ENCODE measurements at regions not wholly inside any gene's neighbourhood (a gene's known extent, or its start where the extent isn't known, plus 50 kb on each side); places are given as distances from the start of the nearest gene placed in this dataset.
"Not testable (repeated sequence)": the region's sequence is repeated elsewhere in the genome, so short reads cannot be mapped to it uniquely, and the experiment has no call there.

- DNase-seq (ENCODE audit: extremely low read depth in 1 of 11, low read depth in 9 of 11, low spot score in 4 of 11): no peak
Observed at GRCh38 chr14:40367717-40368116, 935.5 kb upstream of the FBXO33 start.

GRCh38 chr14:40365305-40365704, 933.1 kb upstream of the FBXO33 start:
- DNase-seq (ENCODE audit: extremely low read depth in 1 of 11, low read depth in 9 of 11, low spot score in 4 of 11): no peak

GRCh38 chr14:40362856-40363255, 930.6 kb upstream of the FBXO33 start:
- DNase-seq (ENCODE audit: extremely low read depth in 1 of 11, low read depth in 9 of 11, low spot score in 4 of 11): no peak

DNA sequence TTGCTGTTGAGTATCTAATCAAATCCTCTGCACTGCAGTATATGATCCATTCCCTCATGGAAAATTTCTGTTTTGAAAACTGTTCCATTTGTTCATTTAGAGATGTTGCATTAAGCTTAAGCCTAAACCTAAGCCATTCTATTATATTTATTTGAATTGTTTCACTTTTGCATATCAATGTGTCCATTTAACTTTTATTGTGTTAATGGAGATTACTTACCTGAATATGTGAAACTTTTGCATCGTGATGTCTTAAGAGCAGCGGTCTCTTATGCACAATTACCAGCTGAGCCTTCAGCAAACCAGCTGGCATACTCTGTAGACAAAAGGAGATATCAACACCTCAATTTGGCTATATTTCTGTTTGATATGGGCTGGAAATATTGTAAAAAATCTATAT, 922.5 kb upstream of the FBXO33 start:
- DNase-seq (ENCODE audit: extremely low read depth in 1 of 11, low read depth in 9 of 11, low spot score in 4 of 11): no peak

DNA sequence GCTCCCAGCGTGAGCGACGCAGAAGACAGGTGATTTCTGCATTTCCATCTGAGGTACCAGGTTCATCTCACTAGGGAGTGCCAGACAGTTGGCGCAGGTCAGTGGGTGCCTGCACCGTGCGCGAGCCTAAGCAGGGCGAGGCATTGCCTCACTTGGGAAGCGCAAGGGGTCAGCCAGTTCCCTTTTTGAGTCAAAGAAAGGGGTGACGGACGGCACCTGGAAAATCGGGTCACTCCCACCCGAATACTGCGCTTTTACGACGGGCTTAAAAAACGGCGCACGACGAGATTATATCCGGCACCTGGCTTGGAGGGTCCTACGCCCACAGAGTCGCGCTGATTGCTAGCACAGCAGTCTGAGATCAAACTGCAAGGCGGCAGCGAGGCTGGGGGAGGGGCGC, 915.9 kb upstream of the FBXO33 start:
- DNase-seq (ENCODE audit: extremely low read depth in 1 of 11, low read depth in 9 of 11, low spot score in 4 of 11): not testable (repeated sequence)

DNA sequence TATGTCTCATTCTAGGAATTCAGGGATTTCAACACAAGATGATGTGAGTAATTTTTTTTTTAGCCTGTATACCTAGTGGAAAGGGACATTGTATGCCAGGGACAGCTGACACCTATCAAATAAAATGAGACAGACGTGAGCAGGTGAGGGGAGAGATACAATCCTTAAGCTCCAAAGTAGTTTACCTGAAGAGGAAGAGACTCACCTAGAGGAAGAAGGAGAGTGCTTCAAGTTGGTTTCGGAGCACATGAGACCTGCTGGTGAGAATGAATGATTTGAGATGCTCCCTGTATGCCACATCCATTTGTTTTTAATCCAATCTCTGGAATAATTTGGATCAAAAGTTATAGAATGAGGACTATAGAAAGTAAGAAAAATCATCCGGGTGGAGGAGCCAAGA, 915.4 kb upstream of the FBXO33 start:
- DNase-seq (ENCODE audit: extremely low read depth in 1 of 11, low read depth in 9 of 11, low spot score in 4 of 11): no peak

DNA sequence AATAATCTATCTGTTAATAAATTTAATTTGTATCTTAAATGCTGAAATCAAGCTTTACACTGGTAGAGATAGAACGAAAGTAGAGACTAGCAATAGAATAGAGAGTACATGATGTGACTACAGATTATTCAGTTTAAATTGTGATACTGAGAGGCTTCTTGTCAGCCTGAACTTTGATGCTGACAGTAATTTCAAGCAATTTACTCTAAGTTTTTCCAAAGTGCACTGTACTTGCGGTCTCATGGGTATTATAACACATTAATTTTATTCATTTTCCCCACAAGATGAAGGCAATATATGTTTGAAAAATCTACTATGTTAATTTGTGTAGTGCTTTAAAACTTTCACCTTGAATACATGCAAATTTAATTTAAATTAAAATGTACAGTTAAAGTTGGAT, 914.0 kb upstream of the FBXO33 start:
- no peak for DNase-seq (ENCODE audit: extremely low read depth in 1 of 11, low read depth in 9 of 11, low spot score in 4 of 11)

GRCh38 chr14:40345334-40345733, 913.1 kb upstream of the FBXO33 start:
- DNase-seq (ENCODE audit: extremely low read depth in 1 of 11, low read depth in 9 of 11, low spot score in 4 of 11): peak in 4 of 11 donors; percentile 7 to 15 (median 11)

DNA sequence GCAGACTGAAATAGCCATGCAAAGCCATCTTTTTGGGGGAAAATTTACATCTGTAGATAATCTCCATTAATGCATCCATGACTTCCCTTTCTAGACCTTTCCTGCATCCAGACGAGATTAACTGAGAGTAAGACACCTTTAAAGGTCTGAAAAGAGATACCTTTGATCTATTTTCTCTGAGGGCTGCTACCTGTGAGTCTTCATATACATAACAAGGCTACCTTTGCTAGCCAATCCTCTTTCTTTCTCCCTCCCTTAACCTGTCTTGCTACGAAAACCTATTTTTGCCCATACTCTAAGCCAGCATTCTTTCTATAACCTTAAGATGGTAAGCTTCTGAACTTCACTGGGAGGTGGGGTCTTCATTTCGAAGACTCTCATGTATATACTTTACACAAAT, 908.5 kb upstream of the FBXO33 start:
- DNase-seq (ENCODE audit: extremely low read depth in 1 of 11, low read depth in 9 of 11, low spot score in 4 of 11): no peak

GRCh38 chr14:40336846-40337245, 904.6 kb upstream of the FBXO33 start:
- no peak for DNase-seq (ENCODE audit: extremely low read depth in 1 of 11, low read depth in 9 of 11, low spot score in 4 of 11)

- not testable (repeated sequence) for DNase-seq (ENCODE audit: extremely low read depth in 1 of 11, low read depth in 9 of 11, low spot score in 4 of 11)
Observed at GRCh38 chr14:40326519-40326918, 894.3 kb upstream of the FBXO33 start.

DNA sequence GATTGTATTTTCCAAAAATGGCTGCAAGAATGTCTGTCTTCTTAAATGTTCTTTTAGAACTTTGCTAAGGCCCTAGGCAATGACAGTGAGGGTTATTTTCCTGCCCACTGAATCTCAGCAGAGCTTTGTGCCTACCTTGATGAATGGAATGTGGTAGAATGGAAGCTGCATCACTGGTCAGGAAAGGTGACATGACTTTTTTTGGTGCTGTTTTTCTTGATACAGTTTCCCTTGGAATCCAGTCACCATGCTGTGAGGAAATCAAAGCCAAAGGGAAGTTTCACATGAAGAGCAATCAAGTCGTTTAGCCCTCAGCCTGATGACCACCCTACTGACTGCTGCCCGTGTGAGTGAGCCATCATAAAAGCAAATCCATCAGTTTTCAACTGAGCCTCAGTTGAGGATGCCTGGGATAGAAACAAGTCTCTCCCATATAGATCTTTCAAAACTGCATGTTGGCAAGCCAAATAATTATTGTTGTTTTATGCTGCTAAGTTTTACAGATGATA, 886.0 kb upstream of the FBXO33 start:
- no peak for DNase-seq (ENCODE audit: extremely low read depth in 1 of 11, low read depth in 9 of 11, low spot score in 4 of 11)

GRCh38 chr14:40317690-40318089, 885.5 kb upstream of the FBXO33 start:
- no peak for DNase-seq (ENCODE audit: extremely low read depth in 1 of 11, low read depth in 9 of 11, low spot score in 4 of 11)

- DNase-seq (ENCODE audit: extremely low read depth in 1 of 11, low read depth in 9 of 11, low spot score in 4 of 11): no peak
Observed at GRCh38 chr14:40312296-40312695, 880.1 kb upstream of the FBXO33 start.

GRCh38 chr14:40309124-40309523, 876.9 kb upstream of the FBXO33 start:
- no peak for DNase-seq (ENCODE audit: extremely low read depth in 1 of 11, low read depth in 9 of 11, low spot score in 4 of 11)

DNA sequence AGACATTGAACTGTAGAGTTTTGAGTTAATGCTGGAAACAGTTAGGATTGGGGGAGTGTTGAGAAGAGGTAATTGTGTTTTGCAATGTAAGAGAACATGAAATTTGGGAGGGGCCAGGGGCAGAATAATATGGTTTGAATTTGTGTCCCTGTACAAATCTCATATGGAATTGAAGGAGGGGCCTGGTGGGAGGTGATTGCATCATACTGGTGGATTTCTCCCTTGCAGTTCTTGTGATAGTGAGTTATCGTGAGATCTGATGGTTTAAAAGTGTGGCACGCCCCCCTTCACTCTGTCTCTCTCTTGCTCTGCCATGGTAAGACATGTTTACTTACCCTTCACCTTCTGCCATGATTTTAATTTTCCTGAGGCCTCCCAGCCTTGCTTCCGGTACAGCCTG, 876.0 kb upstream of the FBXO33 start:
- DNase-seq (ENCODE audit: extremely low read depth in 1 of 11, low read depth in 9 of 11, low spot score in 4 of 11): no peak

GRCh38 chr14:40296821-40297220, 864.6 kb upstream of the FBXO33 start:
- no peak for DNase-seq (ENCODE audit: extremely low read depth in 1 of 11, low read depth in 9 of 11, low spot score in 4 of 11)

GRCh38 chr14:40292664-40293063, 860.4 kb upstream of the FBXO33 start:
- DNase-seq (ENCODE audit: extremely low read depth in 1 of 11, low read depth in 9 of 11, low spot score in 4 of 11): no peak

GRCh38 chr14:40282196-40282595, 850.0 kb upstream of the FBXO33 start:
- DNase-seq (ENCODE audit: extremely low read depth in 1 of 11, low read depth in 9 of 11, low spot score in 4 of 11): no peak

- no peak for DNase-seq (ENCODE audit: extremely low read depth in 1 of 11, low read depth in 9 of 11, low spot score in 4 of 11)
Observed at GRCh38 chr14:40280652-40281051, 848.4 kb upstream of the FBXO33 start.

- no peak for DNase-seq (ENCODE audit: extremely low read depth in 1 of 11, low read depth in 9 of 11, low spot score in 4 of 11)
Observed at GRCh38 chr14:40273417-40273816, 841.2 kb upstream of the FBXO33 start.

DNA sequence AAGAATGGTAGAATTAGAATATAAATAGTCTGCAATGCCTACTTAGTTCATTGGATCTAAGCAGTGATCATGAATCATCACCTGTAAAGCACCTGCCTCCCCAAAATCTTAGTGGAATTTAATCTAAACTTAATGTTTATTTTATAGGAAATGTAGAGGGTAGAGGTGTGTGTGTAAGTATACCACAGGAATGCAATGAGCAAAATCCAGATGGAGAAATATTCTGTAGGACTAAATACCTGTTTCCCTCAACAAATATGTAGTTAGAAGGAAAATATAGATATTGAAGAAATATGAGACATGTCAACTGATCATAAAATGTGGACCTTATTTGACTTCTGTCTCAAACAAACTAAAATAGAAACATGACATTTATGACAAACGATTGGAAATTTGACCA, 839.2 kb upstream of the FBXO33 start:
- no peak for DNase-seq (ENCODE audit: extremely low read depth in 1 of 11, low read depth in 9 of 11, low spot score in 4 of 11)

Measured in renal cortex interstitium (tissue), 11 donors.